ENCODE measurements at regions not wholly inside any gene's neighbourhood (a gene's known extent, or its start where the extent isn't known, plus 50 kb on each side); places are given as distances from the start of the nearest gene placed in this dataset.
"Not testable (repeated sequence)": the region's sequence is repeated elsewhere in the genome, so short reads cannot be mapped to it uniquely, and the experiment has no call there.

- not testable (repeated sequence) for H2BK15ac ChIP-seq (replicated peaks; ENCODE audit: low read depth); H3K23ac ChIP-seq (ENCODE audit: low read length); H3K9ac ChIP-seq (ENCODE audit: low read length); H4K5ac ChIP-seq (ENCODE audit: low read length); H2BK5ac ChIP-seq (ENCODE audit: low read length); H3K4me3 ChIP-seq (ENCODE audit: low read length); H3K18ac ChIP-seq (ENCODE audit: low read length); H3K4me2 ChIP-seq (ENCODE audit: low read length); H3K27me3 ChIP-seq (ENCODE audit: insufficient read depth, low read length, poor library complexity); H3K79me2 ChIP-seq (ENCODE audit: control insufficient read depth, insufficient read depth, low read length); H3K56ac ChIP-seq (ENCODE audit: low read length); H3K79me1 ChIP-seq (ENCODE audit: low read length); H2AK5ac ChIP-seq (ENCODE audit: low read length); H3K27ac ChIP-seq (ENCODE audit: low read depth, low read length); DNase-seq; H4K8ac ChIP-seq (ENCODE audit: low read depth, low read length); H3K4ac ChIP-seq (ENCODE audit: low read depth, low read length); H2BK120ac ChIP-seq (ENCODE audit: low read depth, low read length); H3K36me3 ChIP-seq (ENCODE audit: control insufficient read depth, insufficient read depth, low read length); H3K4me1 ChIP-seq (ENCODE audit: control insufficient read depth, low read depth, low read length)
- WGBS (ENCODE audit: extremely low coverage, insufficient coverage, low lambda C conversion rate), result no CpG with 5 or more reads among the region's 32 CpGs
Observed at GRCh38 chr18:33819692-33820343, 241.8 kb downstream of the ASXL3 start.

GRCh38 chr18:33818145-33818544 lies 240.1 kb downstream of the ASXL3 start:
- no peak overlapping the region for H3K4me3 ChIP-seq (ENCODE audit: low read length)
- H3K4ac ChIP-seq (ENCODE audit: low read depth, low read length), result no peak overlapping the region
- no peak overlapping the region for H2AK5ac ChIP-seq (ENCODE audit: low read length)
- H3K9ac ChIP-seq (ENCODE audit: low read length), result no peak overlapping the region
- H3K4me1 ChIP-seq (ENCODE audit: control insufficient read depth, low read depth, low read length), result no peaks in the 10 kb centered on the region
- H3K36me3 ChIP-seq (ENCODE audit: control insufficient read depth, insufficient read depth, low read length), result no peaks in the 10 kb centered on the region
- no peak for DNase-seq
- H4K5ac ChIP-seq (ENCODE audit: low read length), result no peak overlapping the region
- H3K79me1 ChIP-seq (ENCODE audit: low read length), result no peaks in the 10 kb centered on the region
- H3K79me2 ChIP-seq (ENCODE audit: control insufficient read depth, insufficient read depth, low read length), result no peaks in the 10 kb centered on the region
- no peak overlapping the region for H3K4me2 ChIP-seq (ENCODE audit: low read length)
- H3K23ac ChIP-seq (ENCODE audit: low read length), result no peak overlapping the region
- no peak overlapping the region for H3K27ac ChIP-seq (ENCODE audit: low read depth, low read length)
- H3K18ac ChIP-seq (ENCODE audit: low read length), result peak overlapping the region; percentile 3
- H3K56ac ChIP-seq (ENCODE audit: low read length), result no peak overlapping the region
- H2BK15ac ChIP-seq (replicated peaks; ENCODE audit: low read depth), result no peak overlapping the region
- no peaks in the 10 kb centered on the region for H3K27me3 ChIP-seq (ENCODE audit: insufficient read depth, low read length, poor library complexity)
- no peak overlapping the region for H4K8ac ChIP-seq (ENCODE audit: low read depth, low read length)
- H2BK120ac ChIP-seq (ENCODE audit: low read depth, low read length), result no peak overlapping the region
- H2BK5ac ChIP-seq (ENCODE audit: low read length), result no peak overlapping the region
- no CpG with 5 or more reads among the region's 1 CpG for WGBS (ENCODE audit: extremely low coverage, insufficient coverage, low lambda C conversion rate)

GRCh38 chr18:33817096-33817495 lies 239.1 kb downstream of the ASXL3 start:
- no peak overlapping the region for H2BK120ac ChIP-seq (ENCODE audit: low read depth, low read length)
- no peak overlapping the region for H3K23ac ChIP-seq (ENCODE audit: low read length)
- no peak overlapping the region for H3K4me2 ChIP-seq (ENCODE audit: low read length)
- no peak overlapping the region for H3K9ac ChIP-seq (ENCODE audit: low read length)
- peak; percentile 85 for DNase-seq
- H4K5ac ChIP-seq (ENCODE audit: low read length), result no peak overlapping the region
- H3K27ac ChIP-seq (ENCODE audit: low read depth, low read length), result no peak overlapping the region
- H2BK5ac ChIP-seq (ENCODE audit: low read length), result no peak overlapping the region
- no peaks in the 10 kb centered on the region for H3K79me1 ChIP-seq (ENCODE audit: low read length)
- no peaks in the 10 kb centered on the region for H3K79me2 ChIP-seq (ENCODE audit: control insufficient read depth, insufficient read depth, low read length)
- H2AK5ac ChIP-seq (ENCODE audit: low read length), result no peak overlapping the region
- H3K4ac ChIP-seq (ENCODE audit: low read depth, low read length), result no peak overlapping the region
- H3K18ac ChIP-seq (ENCODE audit: low read length), result no peak overlapping the region
- H3K27me3 ChIP-seq (ENCODE audit: insufficient read depth, low read length, poor library complexity), result no peaks in the 10 kb centered on the region
- no peaks in the 10 kb centered on the region for H3K36me3 ChIP-seq (ENCODE audit: control insufficient read depth, insufficient read depth, low read length)
- no peak overlapping the region for H3K4me3 ChIP-seq (ENCODE audit: low read length)
- H3K4me1 ChIP-seq (ENCODE audit: control insufficient read depth, low read depth, low read length), result no peaks in the 10 kb centered on the region
- no peak overlapping the region for H2BK15ac ChIP-seq (replicated peaks; ENCODE audit: low read depth)
- WGBS (ENCODE audit: extremely low coverage, insufficient coverage, low lambda C conversion rate), result no CpG with 5 or more reads among the region's 1 CpG
- H3K56ac ChIP-seq (ENCODE audit: low read length), result no peak overlapping the region
- H4K8ac ChIP-seq (ENCODE audit: low read depth, low read length), result no peak overlapping the region

DNA sequence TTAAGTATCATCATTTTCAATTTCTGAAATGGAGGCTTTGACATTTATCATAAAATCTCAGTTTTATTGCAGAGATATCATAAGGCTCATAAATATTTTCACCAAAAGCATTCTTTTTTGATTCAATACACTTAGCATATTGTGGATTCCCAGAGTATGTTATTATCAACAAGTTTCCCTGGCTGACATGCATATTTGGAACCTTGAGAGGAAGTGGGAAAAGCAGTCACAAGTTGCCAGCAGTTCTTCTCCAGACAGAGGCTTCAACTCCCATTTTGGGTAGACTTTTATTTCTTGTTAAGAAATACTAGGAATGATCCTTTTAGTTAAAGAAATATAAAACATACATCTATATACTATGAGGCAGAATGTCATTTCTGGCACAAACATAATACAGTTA lies 236.5 kb downstream of the ASXL3 start:
- DNase-seq, result no peak
- H3K27me3 ChIP-seq (ENCODE audit: insufficient read depth, low read length, poor library complexity), result no peaks in the 10 kb centered on the region
- no peak overlapping the region for H3K9ac ChIP-seq (ENCODE audit: low read length)
- H3K4me2 ChIP-seq (ENCODE audit: low read length), result no peak overlapping the region
- H3K36me3 ChIP-seq (ENCODE audit: control insufficient read depth, insufficient read depth, low read length), result no peaks in the 10 kb centered on the region
- no peak overlapping the region for H4K8ac ChIP-seq (ENCODE audit: low read depth, low read length)
- no peak overlapping the region for H2BK120ac ChIP-seq (ENCODE audit: low read depth, low read length)
- H2AK5ac ChIP-seq (ENCODE audit: low read length), result no peak overlapping the region
- H3K4me3 ChIP-seq (ENCODE audit: low read length), result no peak overlapping the region
- no peak overlapping the region for H3K23ac ChIP-seq (ENCODE audit: low read length)
- no peak overlapping the region for H3K18ac ChIP-seq (ENCODE audit: low read length)
- no peaks in the 10 kb centered on the region for H3K79me2 ChIP-seq (ENCODE audit: control insufficient read depth, insufficient read depth, low read length)
- no peaks in the 10 kb centered on the region for H3K79me1 ChIP-seq (ENCODE audit: low read length)
- no peak overlapping the region for H2BK5ac ChIP-seq (ENCODE audit: low read length)
- no peak overlapping the region for H4K5ac ChIP-seq (ENCODE audit: low read length)
- no peaks in the 10 kb centered on the region for H3K4me1 ChIP-seq (ENCODE audit: control insufficient read depth, low read depth, low read length)
- no peak overlapping the region for H2BK15ac ChIP-seq (replicated peaks; ENCODE audit: low read depth)
- no peak overlapping the region for H3K27ac ChIP-seq (ENCODE audit: low read depth, low read length)
- H3K4ac ChIP-seq (ENCODE audit: low read depth, low read length), result no peak overlapping the region
- H3K56ac ChIP-seq (ENCODE audit: low read length), result no peak overlapping the region

- DNase-seq, result no peak
Observed at GRCh38 chr18:33812186-33812585, 234.2 kb downstream of the ASXL3 start.

DNA sequence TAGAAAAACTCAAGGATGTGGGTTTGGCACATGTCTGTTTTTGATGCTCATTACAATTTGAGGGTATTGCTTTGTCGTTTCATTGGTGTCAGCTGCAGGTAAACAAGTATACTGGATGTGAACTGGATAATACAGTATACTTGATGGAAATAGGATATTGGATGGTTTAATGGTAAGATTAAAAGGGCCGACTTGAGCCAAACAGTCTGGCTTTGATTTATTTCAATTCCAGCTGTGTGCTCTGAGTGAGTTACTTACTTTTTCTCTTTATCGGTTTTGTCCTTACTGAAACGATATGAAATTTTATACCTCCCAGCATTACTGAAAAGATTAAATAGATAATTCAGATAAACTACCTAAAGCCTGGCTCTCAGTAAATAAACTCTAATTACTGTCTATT lies 227.6 kb downstream of the ASXL3 start:
- H3K9ac ChIP-seq (ENCODE audit: low read length), result no peak overlapping the region
- no peaks in the 10 kb centered on the region for H3K79me2 ChIP-seq (ENCODE audit: control insufficient read depth, insufficient read depth, low read length)
- H3K56ac ChIP-seq (ENCODE audit: low read length), result no peak overlapping the region
- DNase-seq, result no peak
- no peak overlapping the region for H3K4me2 ChIP-seq (ENCODE audit: low read length)
- no peaks in the 10 kb centered on the region for H3K27me3 ChIP-seq (ENCODE audit: insufficient read depth, low read length, poor library complexity)
- no peak overlapping the region for H2BK120ac ChIP-seq (ENCODE audit: low read depth, low read length)
- no peak overlapping the region for H3K4me3 ChIP-seq (ENCODE audit: low read length)
- no peak overlapping the region for H2BK15ac ChIP-seq (replicated peaks; ENCODE audit: low read depth)
- no peak overlapping the region for H2BK5ac ChIP-seq (ENCODE audit: low read length)
- no CpG with 5 or more reads among the region's 4 CpGs for WGBS (ENCODE audit: extremely low coverage, insufficient coverage, low lambda C conversion rate)
- no peak overlapping the region for H3K18ac ChIP-seq (ENCODE audit: low read length)
- H3K4me1 ChIP-seq (ENCODE audit: control insufficient read depth, low read depth, low read length), result no peaks in the 10 kb centered on the region
- H4K5ac ChIP-seq (ENCODE audit: low read length), result no peak overlapping the region
- no peaks in the 10 kb centered on the region for H3K79me1 ChIP-seq (ENCODE audit: low read length)
- no peaks in the 10 kb centered on the region for H3K36me3 ChIP-seq (ENCODE audit: control insufficient read depth, insufficient read depth, low read length)
- no peak overlapping the region for H4K8ac ChIP-seq (ENCODE audit: low read depth, low read length)
- H3K4ac ChIP-seq (ENCODE audit: low read depth, low read length), result no peak overlapping the region
- no peak overlapping the region for H2AK5ac ChIP-seq (ENCODE audit: low read length)
- H3K27ac ChIP-seq (ENCODE audit: low read depth, low read length), result no peak overlapping the region
- H3K23ac ChIP-seq (ENCODE audit: low read length), result no peak overlapping the region

More at GRCh38 chr18:33812186-33812585, 234.2 kb downstream of the ASXL3 start:
- Histone ChIP-seq H2BK120ac (ENCODE audit: low read depth, low read length) (no peak overlapping the region), H4K5ac (ENCODE audit: low read length) (no peak overlapping the region), H3K4ac (ENCODE audit: low read depth, low read length) (no peak overlapping the region), H3K9ac (ENCODE audit: low read length) (no peak overlapping the region), H3K4me1 (ENCODE audit: control insufficient read depth, low read depth, low read length) (no peaks in the 10 kb centered on the region), H3K23ac (ENCODE audit: low read length) (no peak overlapping the region), H3K18ac (ENCODE audit: low read length) (no peak overlapping the region), H2BK15ac (replicated peaks; ENCODE audit: low read depth) (no peak overlapping the region), H3K4me2 (ENCODE audit: low read length) (no peak overlapping the region), H3K27ac (ENCODE audit: low read depth, low read length) (no peak overlapping the region), H2BK5ac (ENCODE audit: low read length) (no peak overlapping the region), H4K8ac (ENCODE audit: low read depth, low read length) (no peak overlapping the region), H3K36me3 (ENCODE audit: control insufficient read depth, insufficient read depth, low read length) (no peaks in the 10 kb centered on the region), H2AK5ac (ENCODE audit: low read length) (no peak overlapping the region), H3K56ac (ENCODE audit: low read length) (no peak overlapping the region), H3K27me3 (ENCODE audit: insufficient read depth, low read length, poor library complexity) (no peaks in the 10 kb centered on the region), H3K79me1 (ENCODE audit: low read length) (no peaks in the 10 kb centered on the region), H3K4me3 (ENCODE audit: low read length) (no peak overlapping the region), H3K79me2 (ENCODE audit: control insufficient read depth, insufficient read depth, low read length) (no peaks in the 10 kb centered on the region)
- WGBS (ENCODE audit: extremely low coverage, insufficient coverage, low lambda C conversion rate), result no CpG with 5 or more reads among the region's 2 CpGs

All from mesendoderm (in vitro differentiated cells).